IPS-18a (cell line): ENCODE measurements at regions not wholly inside any gene's neighbourhood (a gene's known extent, or its start where the extent isn't known, plus 50 kb on each side); places are given as distances from the start of the nearest gene placed in this dataset.
"Not testable (repeated sequence)": the region's sequence is repeated elsewhere in the genome, so short reads cannot be mapped to it uniquely, and the experiment has no call there.

Experiments used
- H3K27ac ChIP-seq: one replicate; pipeline ENCODE4 v1.5.1; 2013; ENCODE audit warnings: low read length
- H3K27me3 ChIP-seq: one replicate; pipeline ENCODE4 v1.6.1; 2013; ENCODE audit warnings: mild to moderate bottlenecking, low read length; ENCODE audit not compliant: control insufficient read depth, insufficient read depth
- H3K36me3 ChIP-seq: one replicate; pipeline ENCODE4 v1.6.1; 2013; ENCODE audit warnings: low read depth, low read length; ENCODE audit not compliant: control insufficient read depth
- H3K4me1 ChIP-seq: one replicate; pipeline ENCODE4 v1.6.1; 2013; ENCODE audit warnings: low read depth, low read length; ENCODE audit not compliant: control insufficient read depth
- H3K4me3 ChIP-seq: one replicate; pipeline ENCODE4 v1.5.1; 2013; ENCODE audit warnings: low read length
- H3K9ac ChIP-seq: one replicate; pipeline ENCODE4 v1.6.1; 2013; ENCODE audit warnings: mild to moderate bottlenecking, low read length, moderate library complexity
- H3K9me3 ChIP-seq: one replicate; pipeline ENCODE4 v1.6.1; 2013; ENCODE audit warnings: low read depth, low read length; ENCODE audit not compliant: control insufficient read depth

GRCh38 chr7:80044796-80045195 lies 89.8 kb upstream of the GNAI1 start:
- Histone ChIP-seq H3K27ac (no peak overlapping the region), H3K27me3 (no peaks in the 10 kb centered on the region), H3K9ac (no peak overlapping the region), H3K9me3 (no peaks in the 10 kb centered on the region), H3K4me1 (no peaks in the 10 kb centered on the region), H3K4me3 (no peak overlapping the region), H3K36me3 (no peaks in the 10 kb centered on the region)

- Histone ChIP-seq H3K27me3 (no peaks in the 10 kb centered on the region), H3K4me1 (no peaks in the 10 kb centered on the region), H3K4me3 (no peak overlapping the region), H3K9me3 (no peaks in the 10 kb centered on the region), H3K9ac (no peak overlapping the region), H3K27ac (no peak overlapping the region), H3K36me3 (no peaks in the 10 kb centered on the region)
Measured at GRCh38 chr7:80040752-80041151, 93.9 kb upstream of the GNAI1 start.

- Histone ChIP-seq H3K9me3 (no peaks in the 10 kb centered on the region), H3K27ac (no peak overlapping the region), H3K4me3 (no peak overlapping the region), H3K36me3 (no peaks in the 10 kb centered on the region), H3K4me1 (no peaks in the 10 kb centered on the region), H3K27me3 (no peaks in the 10 kb centered on the region), H3K9ac (no peak overlapping the region)
Measured at GRCh38 chr7:80040335-80040734, 94.3 kb upstream of the GNAI1 start.

GRCh38 chr7:80039251-80039884 lies 95.3 kb upstream of the GNAI1 start:
- Histone ChIP-seq H3K4me1 (no peaks in the 10 kb centered on the region), H3K4me3 (no peak overlapping the region), H3K9ac (no peak overlapping the region), H3K27me3 (no peaks in the 10 kb centered on the region), H3K9me3 (no peaks in the 10 kb centered on the region), H3K27ac (no peak overlapping the region), H3K36me3 (no peaks in the 10 kb centered on the region)

GRCh38 chr7:80037689-80038088 lies 96.9 kb upstream of the GNAI1 start:
- H3K27me3 ChIP-seq, result no peaks in the 10 kb centered on the region
- no peaks in the 10 kb centered on the region for H3K36me3 ChIP-seq
- H3K9me3 ChIP-seq, result no peaks in the 10 kb centered on the region
- H3K9ac ChIP-seq, result no peak overlapping the region
- H3K4me1 ChIP-seq, result no peaks in the 10 kb centered on the region
- no peak overlapping the region for H3K27ac ChIP-seq
- H3K4me3 ChIP-seq, result no peak overlapping the region

GRCh38 chr7:80036107-80036506 lies 98.5 kb upstream of the GNAI1 start:
- Histone ChIP-seq H3K9ac (no peak overlapping the region), H3K27ac (no peak overlapping the region), H3K36me3 (no peaks in the 10 kb centered on the region), H3K4me3 (no peak overlapping the region), H3K9me3 (no peaks in the 10 kb centered on the region), H3K27me3 (no peaks in the 10 kb centered on the region), H3K4me1 (no peaks in the 10 kb centered on the region)

- Histone ChIP-seq H3K9ac (no peak overlapping the region), H3K27me3 (no peaks in the 10 kb centered on the region), H3K27ac (no peak overlapping the region), H3K9me3 (no peaks in the 10 kb centered on the region), H3K36me3 (no peaks in the 10 kb centered on the region), H3K4me1 (no peaks in the 10 kb centered on the region), H3K4me3 (no peak overlapping the region)
Measured at GRCh38 chr7:80028717-80029116, 105.9 kb upstream of the GNAI1 start.

- Histone ChIP-seq H3K27me3 (no peaks in the 10 kb centered on the region), H3K36me3 (no peaks in the 10 kb centered on the region), H3K4me1 (no peaks in the 10 kb centered on the region), H3K4me3 (no peak overlapping the region), H3K9me3 (no peaks in the 10 kb centered on the region), H3K27ac (no peak overlapping the region), H3K9ac (no peak overlapping the region)
Measured at GRCh38 chr7:80027611-80028173, 106.9 kb upstream of the GNAI1 start.

- Histone ChIP-seq H3K36me3 (no peaks in the 10 kb centered on the region), H3K27me3 (no peaks in the 10 kb centered on the region), H3K4me1 (no peaks in the 10 kb centered on the region), H3K4me3 (no peak overlapping the region), H3K27ac (no peak overlapping the region), H3K9me3 (no peaks in the 10 kb centered on the region), H3K9ac (no peak overlapping the region)
Measured at GRCh38 chr7:80026766-80027165, 107.9 kb upstream of the GNAI1 start.

- H3K4me3 ChIP-seq, H3K9ac ChIP-seq, H3K27me3 ChIP-seq, H3K9me3 ChIP-seq, H3K4me1 ChIP-seq, H3K27ac ChIP-seq, H3K36me3 ChIP-seq: not testable (repeated sequence)
Measured at GRCh38 chr7:80020277-80020676, 114.4 kb upstream of the GNAI1 start.

GRCh38 chr7:80019809-80020207 lies 114.8 kb upstream of the GNAI1 start:
- not testable (repeated sequence) for H3K27ac ChIP-seq, H3K4me3 ChIP-seq, H3K9me3 ChIP-seq, H3K36me3 ChIP-seq, H3K9ac ChIP-seq, H3K27me3 ChIP-seq
- peaks cover 11% of the 10 kb centered on the region for H3K4me1 ChIP-seq
